Liver (tissue), 8 donors: ENCODE measurements at regions not wholly inside any gene's neighbourhood (a gene's known extent, or its start where the extent isn't known, plus 50 kb on each side); places are given as distances from the start of the nearest gene placed in this dataset.

Experiments
- DNase-seq: peaks from one replicate; pipeline ENCODE4 v3.0.0-alpha.2; 2017; ENCODE audit warnings: low spot score
- H3K27ac ChIP-seq, 2 donors: one replicate each; pipeline ENCODE4 v1.7.0; 2013; ENCODE audit warnings: inconsistent platforms in 2 of 2, low read length in 2 of 2, control low read depth in 1 of 2, low read depth in 1 of 2, mild to moderate bottlenecking in 1 of 2
- H3K27me3 ChIP-seq, 4 donors: one replicate each; pipeline versions ENCODE4 v1.6.1 to v1.7.0; 2013; ENCODE audit warnings: low read length in 3 of 4, inconsistent platforms in 1 of 4, mild to moderate bottlenecking in 1 of 4, moderate library complexity in 1 of 4; ENCODE audit not compliant: control insufficient read depth in 4 of 4, insufficient read depth in 4 of 4
- H3K36me3 ChIP-seq, 4 donors: one replicate each; pipeline versions ENCODE4 v1.6.1 to v1.7.0; 2013; ENCODE audit warnings: low read length in 3 of 4, mild to moderate bottlenecking in 3 of 4, low read depth in 1 of 4, moderate library complexity in 1 of 4; ENCODE audit not compliant: control insufficient read depth in 4 of 4, insufficient read depth in 3 of 4
- H3K4me1 ChIP-seq, 4 donors: one replicate each; pipeline versions ENCODE4 v1.6.1 to v1.7.0; 2013; ENCODE audit warnings: low read length in 3 of 4, mild to moderate bottlenecking in 3 of 4, moderate library complexity in 1 of 4; ENCODE audit not compliant: control insufficient read depth in 4 of 4, insufficient read depth in 4 of 4
- H3K4me3 ChIP-seq, 3 donors: one replicate each; pipeline versions ENCODE4 v1.6.1 to v1.7.0; 2013; ENCODE audit warnings: low read length in 3 of 3, control low read depth in 1 of 3, low read depth in 1 of 3, mild to moderate bottlenecking in 1 of 3
- H3K9ac ChIP-seq, 2 donors: one replicate each; pipeline ENCODE4 v1.7.0; 2013; ENCODE audit warnings: low read length in 2 of 2, mild to moderate bottlenecking in 2 of 2, moderate library complexity in 2 of 2, control low read depth in 1 of 2, low read depth in 1 of 2
- H3K9me3 ChIP-seq, 4 donors: one replicate each; pipeline versions ENCODE4 v1.6.1 to v1.7.0; 2013; ENCODE audit warnings: low read length in 3 of 4; ENCODE audit not compliant: control insufficient read depth in 4 of 4
- CTCF ChIP-seq: fragments of 150-350 bp; IDR thresholded peaks from 2 replicates; pipeline ENCODE4 v1.5.1; 2017; ENCODE audit warnings: improper control_type of control experiment, low read depth, low read length; ENCODE audit not compliant: missing input control
- EGR1 ChIP-seq, 2 donors: IDR thresholded peaks; 2 replicates each; pipeline ENCODE4 v1.6.1; 2016 to 2018; ENCODE audit warnings: antibody characterized with exemption in 2 of 2, low read depth in 2 of 2
- FOXA1 ChIP-seq: IDR thresholded peaks from 2 replicates; pipeline ENCODE4 v1.6.1; 2016; ENCODE audit warnings: antibody characterized with exemption
- FOXA2 ChIP-seq: IDR thresholded peaks from 2 replicates; pipeline ENCODE4 v1.6.1; 2016; ENCODE audit warnings: antibody characterized with exemption
- GABPA ChIP-seq, 2 donors: IDR thresholded peaks in 1 of 2; conservative IDR thresholded peaks in 1 of 2; 2 replicates each; pipeline ENCODE4 v1.6.1; 2016; ENCODE audit warnings: antibody characterized with exemption in 2 of 2, mild to moderate bottlenecking in 1 of 2, moderate library complexity in 1 of 2
- HNF4A ChIP-seq, 2 donors: conservative IDR thresholded peaks; 2 replicates each; pipeline ENCODE4 v1.6.1; 2016; ENCODE audit warnings: antibody characterized with exemption in 2 of 2, mild to moderate bottlenecking in 2 of 2
- HNF4G ChIP-seq: IDR thresholded peaks from 2 replicates; pipeline ENCODE4 v1.6.1; 2016; ENCODE audit warnings: antibody characterized with exemption
- JUND ChIP-seq, 2 donors: IDR thresholded peaks; 2 replicates each; pipeline ENCODE4 v1.6.1; 2016; ENCODE audit warnings: antibody characterized with exemption in 2 of 2
- RAD21 ChIP-seq, 2 donors: IDR thresholded peaks; 2 replicates each; pipeline ENCODE4 v1.6.1; 2016; ENCODE audit warnings: antibody characterized with exemption in 2 of 2, mild to moderate bottlenecking in 2 of 2
- REST ChIP-seq: IDR thresholded peaks from 2 replicates; pipeline ENCODE4 v1.6.1; 2016; ENCODE audit warnings: antibody characterized with exemption, mild to moderate bottlenecking
- RXRA ChIP-seq, 2 donors: IDR thresholded peaks; 2 replicates each; pipeline ENCODE4 v1.6.1; 2017 to 2018; ENCODE audit warnings: antibody characterized with exemption in 2 of 2, mild to moderate bottlenecking in 1 of 2
- SP1 ChIP-seq: IDR thresholded peaks from 2 replicates; pipeline ENCODE4 v1.6.1; 2018; ENCODE audit warnings: antibody characterized with exemption, mild to moderate bottlenecking
- TAF1 ChIP-seq: conservative IDR thresholded peaks from 2 replicates; pipeline ENCODE4 v1.6.1; 2016; ENCODE audit warnings: antibody characterized with exemption, mild to moderate bottlenecking
- YY1 ChIP-seq: IDR thresholded peaks from 2 replicates; pipeline ENCODE4 v1.6.1; 2016; ENCODE audit warnings: antibody characterized with exemption, mild to moderate bottlenecking
- WGBS: extraction: QIAGEN DNeasy Blood & Tissue Kit; methylation state at CpG from one replicate; pipeline ENCODE4 v1.1.7; 2013; 5-methylcytosine and 5-hydroxymethylcytosine counted together
- TF ChIP-seq, protein P1 (sequence below): IDR thresholded peaks from 2 replicates; pipeline ENCODE4 v1.6.1; 2016; ENCODE audit warnings: antibody characterized with exemption
- TF ChIP-seq, protein P2 (sequence below): IDR thresholded peaks from 2 replicates; pipeline ENCODE4 v1.6.1; 2016; ENCODE audit warnings: antibody characterized with exemption
- TF ChIP-seq, protein P3 (sequence below): IDR thresholded peaks from 2 replicates; pipeline ENCODE4 v1.6.1; 2016; ENCODE audit warnings: antibody characterized with exemption
- donor health status: healthy.
- donor health status: healthy.
- donor health status: healthy.
- donor health status: healthy.
- donor health status: healthy.

- Histone ChIP-seq H3K4me1 (no peaks in the 10 kb centered on the region), H3K27ac (no peak overlapping the region), H3K27me3 (no peaks in the 10 kb centered on the region), H3K9ac (no peak overlapping the region), H3K9me3 (no peaks in the 10 kb centered on the region), H3K36me3 (no peaks in the 10 kb centered on the region), H3K4me3 (no peak overlapping the region)
- DNase-seq: no peak
- 44% methylated on average over 2 of the region's 2 CpGs for WGBS
- TF ChIP-seq SP1 (no peak), GABPA (IDR thresholded peaks at IDR 0.05 in 1 of 2, conservative IDR thresholded peaks at IDR 0.05 in 1 of 2) (no peak), TAF1 (no peak), EGR1 (IDR thresholded peaks at IDR 0.05; ENCODE audit: low read depth in 2 of 2) (no peak), YY1 (no peak), JUND (IDR thresholded peaks at IDR 0.05) (no peak), CTCF (no peak), RXRA (IDR thresholded peaks at IDR 0.05) (no peak), FOXA1 (no peak), HNF4A (conservative IDR thresholded peaks at IDR 0.05) (no peak), REST (no peak), FOXA2 (no peak), RAD21 (IDR thresholded peaks at IDR 0.05) (no peak)
- TF ChIP-seq, protein P1, sequence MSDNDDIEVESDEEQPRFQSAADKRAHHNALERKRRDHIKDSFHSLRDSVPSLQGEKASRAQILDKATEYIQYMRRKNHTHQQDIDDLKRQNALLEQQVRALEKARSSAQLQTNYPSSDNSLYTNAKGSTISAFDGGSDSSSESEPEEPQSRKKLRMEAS: no peak
- TF ChIP-seq, protein P2, sequence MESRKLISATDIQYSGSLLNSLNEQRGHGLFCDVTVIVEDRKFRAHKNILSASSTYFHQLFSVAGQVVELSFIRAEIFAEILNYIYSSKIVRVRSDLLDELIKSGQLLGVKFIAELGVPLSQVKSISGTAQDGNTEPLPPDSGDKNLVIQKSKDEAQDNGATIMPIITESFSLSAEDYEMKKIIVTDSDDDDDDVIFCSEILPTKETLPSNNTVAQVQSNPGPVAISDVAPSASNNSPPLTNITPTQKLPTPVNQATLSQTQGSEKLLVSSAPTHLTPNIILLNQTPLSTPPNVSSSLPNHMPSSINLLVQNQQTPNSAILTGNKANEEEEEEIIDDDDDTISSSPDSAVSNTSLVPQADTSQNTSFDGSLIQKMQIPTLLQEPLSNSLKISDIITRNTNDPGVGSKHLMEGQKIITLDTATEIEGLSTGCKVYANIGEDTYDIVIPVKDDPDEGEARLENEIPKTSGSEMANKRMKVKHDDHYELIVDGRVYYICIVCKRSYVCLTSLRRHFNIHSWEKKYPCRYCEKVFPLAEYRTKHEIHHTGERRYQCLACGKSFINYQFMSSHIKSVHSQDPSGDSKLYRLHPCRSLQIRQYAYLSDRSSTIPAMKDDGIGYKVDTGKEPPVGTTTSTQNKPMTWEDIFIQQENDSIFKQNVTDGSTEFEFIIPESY: no peak
- TF ChIP-seq, protein P3, sequence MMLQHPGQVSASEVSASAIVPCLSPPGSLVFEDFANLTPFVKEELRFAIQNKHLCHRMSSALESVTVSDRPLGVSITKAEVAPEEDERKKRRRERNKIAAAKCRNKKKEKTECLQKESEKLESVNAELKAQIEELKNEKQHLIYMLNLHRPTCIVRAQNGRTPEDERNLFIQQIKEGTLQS: no peak
These were observed 589.9 kb downstream of the DNAH5 start for GRCh38 chr5:13354611-13355010.

GRCh38 chr5:13350767-13351166, 593.7 kb downstream of the DNAH5 start:
- WGBS: 62% methylated on average over 2 of the region's 2 CpGs
- H3K9me3 ChIP-seq: no peaks in the 10 kb centered on the region
- no peak overlapping the region for H3K4me3 ChIP-seq
- no peaks in the 10 kb centered on the region for H3K27me3 ChIP-seq
- DNase-seq: no peak
- H3K4me1 ChIP-seq: no peaks in the 10 kb centered on the region
- no peaks in the 10 kb centered on the region for H3K36me3 ChIP-seq
- no peak overlapping the region for H3K27ac ChIP-seq
- H3K9ac ChIP-seq: no peak overlapping the region
- TF ChIP-seq TAF1 (no peak), EGR1 (IDR thresholded peaks at IDR 0.05; ENCODE audit: low read depth in 2 of 2) (no peak), RAD21 (IDR thresholded peaks at IDR 0.05) (no peak), FOXA1 (no peak), RXRA (IDR thresholded peaks at IDR 0.05) (no peak), YY1 (no peak), REST (no peak), JUND (IDR thresholded peaks at IDR 0.05) (no peak), HNF4A (conservative IDR thresholded peaks at IDR 0.05) (no peak), GABPA (IDR thresholded peaks at IDR 0.05 in 1 of 2, conservative IDR thresholded peaks at IDR 0.05 in 1 of 2) (no peak), HNF4G (no peak)
- TF ChIP-seq, protein P2: no peak
- TF ChIP-seq, protein P3: no peak
- TF ChIP-seq, protein P1: no peak
